Stomach (tissue), 4 donors: ENCODE measurements at regions not wholly inside any gene's neighbourhood (a gene's known extent, or its start where the extent isn't known, plus 50 kb on each side); places are given as distances from the start of the nearest gene placed in this dataset.

Source experiments
- CTCF ChIP-seq, 7 experiments: fragments of 450-650 bp in 4 of 7; fragments of 200-600 bp in 3 of 7; sonication (generic) in 3 of 7; IDR thresholded peaks; one replicate each; pipeline ENCODE4 v1.5.1; 2016 to 2019; ENCODE audit warnings: antibody characterized with exemption in 7 of 7, control low read depth in 2 of 7, mild to moderate bottlenecking in 1 of 7
- EP300 ChIP-seq: sonication (generic); formaldehyde crosslinking; IDR thresholded peaks from one replicate; pipeline ENCODE4 v1.6.1; 2017; ENCODE audit warnings: antibody characterized with exemption
- POLR2A ChIP-seq, 4 donors: fragments of 450-650 bp; IDR thresholded peaks; one replicate each; pipeline ENCODE4 v1.6.1; 2016; ENCODE audit warnings: antibody characterized with exemption in 4 of 4, control low read depth in 2 of 4, mild to moderate bottlenecking in 1 of 4, moderate library complexity in 1 of 4
- POLR2AphosphoS5 ChIP-seq, 3 donors: sonication (generic); formaldehyde crosslinking; IDR thresholded peaks; one replicate each; pipeline ENCODE4 v1.6.1; 2016; ENCODE audit warnings: antibody characterized with exemption in 3 of 3

- TF ChIP-seq CTCF (IDR thresholded peaks at IDR 0.05) (no peak), EP300 (no peak), POLR2A (IDR thresholded peaks at IDR 0.05) (no peak), POLR2AphosphoS5 (IDR thresholded peaks at IDR 0.05) (no peak)
These were observed 121.9 kb upstream of the IPO9 start for GRCh38 chr1:201707027-201707426.
